Effector memory CD4-positive, alpha-beta T cell (primary cell): ENCODE measurements at regions not wholly inside any gene's neighbourhood (a gene's known extent, or its start where the extent isn't known, plus 50 kb on each side); places are given as distances from the start of the nearest gene placed in this dataset.

Experiments
- DNase-seq, 3 donors: peaks; one replicate each; pipeline ENCODE4 v3.0.0-alpha.2; 2020
- H3K27ac ChIP-seq: 2 replicates; pipeline ENCODE4 v1.7.0; 2013; ENCODE audit warnings: mild to moderate bottlenecking, low read length, moderate library complexity; ENCODE audit not compliant: insufficient read depth, poor library complexity, severe bottlenecking
- H3K27me3 ChIP-seq: replicated peaks from 2 replicates; pipeline ENCODE4 v1.7.0; 2013; ENCODE audit warnings: mild to moderate bottlenecking, low read length; ENCODE audit not compliant: insufficient read depth, control insufficient read depth, poor library complexity, severe bottlenecking
- H3K36me3 ChIP-seq: 2 replicates; pipeline ENCODE4 v1.7.0; 2013; ENCODE audit warnings: mild to moderate bottlenecking, low read length, moderate library complexity; ENCODE audit not compliant: control insufficient read depth, insufficient read depth
- H3K4me1 ChIP-seq: 2 replicates; pipeline ENCODE4 v1.7.0; 2013; ENCODE audit warnings: low read length, mild to moderate bottlenecking; ENCODE audit not compliant: control insufficient read depth, insufficient read depth, poor library complexity, severe bottlenecking
- H3K4me3 ChIP-seq: 2 replicates; pipeline ENCODE4 v1.7.0; 2013; ENCODE audit warnings: low read length, low read depth, mild to moderate bottlenecking; ENCODE audit not compliant: insufficient read depth, poor library complexity, severe bottlenecking
- H3K9me3 ChIP-seq: 2 replicates; pipeline ENCODE4 v1.7.0; 2013; ENCODE audit warnings: mild to moderate bottlenecking, low read length, moderate library complexity; ENCODE audit not compliant: control insufficient read depth

- H3K4me1 ChIP-seq: no peaks in the 10 kb centered on the region
- no peak for DNase-seq
- no peaks in the 10 kb centered on the region for H3K36me3 ChIP-seq
- H3K27ac ChIP-seq: no peak overlapping the region
- H3K9me3 ChIP-seq: no peaks in the 10 kb centered on the region
- no peaks in the 10 kb centered on the region for H3K27me3 ChIP-seq
- no peak overlapping the region for H3K4me3 ChIP-seq
These were observed 208.3 kb upstream of the ITGA1 start for GRCh38 chr5:52579391-52579790.

- Histone ChIP-seq H3K4me1 (no peaks in the 10 kb centered on the region), H3K27me3 (no peaks in the 10 kb centered on the region), H3K4me3 (no peak overlapping the region), H3K36me3 (no peaks in the 10 kb centered on the region), H3K27ac (no peak overlapping the region), H3K9me3 (no peaks in the 10 kb centered on the region)
- DNase-seq: no peak
These were observed 206.8 kb upstream of the ITGA1 start for GRCh38 chr5:52580921-52581320.

GRCh38 chr5:52582313-52582712 is 205.4 kb upstream of the ITGA1 start:
- Histone ChIP-seq H3K27ac (no peak overlapping the region), H3K9me3 (no peaks in the 10 kb centered on the region), H3K4me1 (no peaks in the 10 kb centered on the region), H3K36me3 (no peaks in the 10 kb centered on the region), H3K27me3 (no peaks in the 10 kb centered on the region), H3K4me3 (no peak overlapping the region)
- DNase-seq: no peak

GRCh38 chr5:52587131-52587530 is 200.6 kb upstream of the ITGA1 start:
- no peak for DNase-seq
- no peaks in the 10 kb centered on the region for H3K27me3 ChIP-seq
- no peaks in the 10 kb centered on the region for H3K36me3 ChIP-seq
- no peaks in the 10 kb centered on the region for H3K4me1 ChIP-seq
- H3K4me3 ChIP-seq: no peak overlapping the region
- no peaks in the 10 kb centered on the region for H3K9me3 ChIP-seq
- no peak overlapping the region for H3K27ac ChIP-seq

GRCh38 chr5:52597625-52598024 is 190.1 kb upstream of the ITGA1 start:
- Histone ChIP-seq H3K9me3 (no peaks in the 10 kb centered on the region), H3K4me1 (no peaks in the 10 kb centered on the region), H3K27ac (no peak overlapping the region), H3K36me3 (no peaks in the 10 kb centered on the region), H3K4me3 (no peak overlapping the region), H3K27me3 (no peaks in the 10 kb centered on the region)
- no peak for DNase-seq

- no peaks in the 10 kb centered on the region for H3K9me3 ChIP-seq
- DNase-seq: no peak
- H3K4me3 ChIP-seq: no peak overlapping the region
- no peaks in the 10 kb centered on the region for H3K4me1 ChIP-seq
- no peaks in the 10 kb centered on the region for H3K27me3 ChIP-seq
- no peak overlapping the region for H3K27ac ChIP-seq
- no peaks in the 10 kb centered on the region for H3K36me3 ChIP-seq
These were observed 188.7 kb upstream of the ITGA1 start for GRCh38 chr5:52598968-52599367.

- DNase-seq: no peak
- H3K36me3 ChIP-seq: no peaks in the 10 kb centered on the region
These were observed 183.8 kb upstream of the ITGA1 start for GRCh38 chr5:52603778-52604554.

GRCh38 chr5:52605317-52606313 is 182.1 kb upstream of the ITGA1 start:
- Histone ChIP-seq H3K9me3 (no peaks in the 10 kb centered on the region), H3K27ac (no peak overlapping the region), H3K4me3 (no peak overlapping the region), H3K27me3 (no peaks in the 10 kb centered on the region), H3K36me3 (no peaks in the 10 kb centered on the region), H3K4me1 (no peaks in the 10 kb centered on the region)
- no peak for DNase-seq

More at GRCh38 chr5:52603778-52604554, 183.8 kb upstream of the ITGA1 start:
- Histone ChIP-seq H3K4me1 (no peaks in the 10 kb centered on the region), H3K27me3 (no peaks in the 10 kb centered on the region), H3K27ac (no peak overlapping the region), H3K4me3 (no peak overlapping the region), H3K9me3 (no peaks in the 10 kb centered on the region)

GRCh38 chr5:52607227-52607824 is 180.4 kb upstream of the ITGA1 start:
- no peaks in the 10 kb centered on the region for H3K27me3 ChIP-seq
- no peak overlapping the region for H3K4me3 ChIP-seq
- no peaks in the 10 kb centered on the region for H3K36me3 ChIP-seq
- DNase-seq: no peak
- H3K4me1 ChIP-seq: no peaks in the 10 kb centered on the region
- H3K27ac ChIP-seq: no peak overlapping the region
- no peaks in the 10 kb centered on the region for H3K9me3 ChIP-seq
